ENCODE measurements at regions not wholly inside any gene's neighbourhood (a gene's known extent, or its start where the extent isn't known, plus 50 kb on each side); places are given as distances from the start of the nearest gene placed in this dataset.

GRCh38 chr17:71286625-71287024 is 834.2 kb upstream of the SOX9 start (continued):
- TF ChIP-seq ETS1 (IDR thresholded peaks at IDR 0.05) (peak; percentile 73; the same call in 1 of the 2 replicates), STAT1 (IDR thresholded peaks at IDR 0.05; ENCODE audit: unreplicated experiment) (no peak), ZNF331 (CRISPR knock-in tag; IDR thresholded peaks at IDR 0.05; ENCODE audit: low read depth) (no peak)

GRCh38 chr17:71287071-71287823 is 833.6 kb upstream of the SOX9 start:
- no peaks in the 10 kb centered on the region for H3F3A ChIP-seq (replicated peaks; ENCODE audit: low read depth)
- peak overlapping the region; percentile 42 for H3K4me3 ChIP-seq
- DNase-seq (ENCODE audit: low spot score) (peak; percentile 9), ATAC-seq (peak; percentile 45)
- Mint-ChIP-seq H3K27me3 (ENCODE audit: insufficient read depth, low read depth, poor library complexity) (peaks cover 16% of the 10 kb centered on the region), H3K36me3 (ENCODE audit: low read depth) (no peaks in the 10 kb centered on the region), H3K4me1 (peaks cover 18% of the 10 kb centered on the region), H3K4me3 (peak overlapping the region; percentile 52; the same call in 2 of the 3 replicates), H3K27ac (no peak overlapping the region), H3K9me3 (no peaks in the 10 kb centered on the region)
- no peaks in the 10 kb centered on the region for H3K36me3 ChIP-seq (ENCODE audit: insufficient read depth)
- TF ChIP-seq ZNF331 (CRISPR knock-in tag; IDR thresholded peaks at IDR 0.05; ENCODE audit: low read depth) = no peak
- no peak for TF ChIP-seq STAT1 (IDR thresholded peaks at IDR 0.05; ENCODE audit: unreplicated experiment)
- no peak for TF ChIP-seq EZH2 (IDR thresholded peaks at IDR 0.05; ENCODE audit: low read depth, unreplicated experiment)
- TF ChIP-seq EZH2phosphoT487 (IDR thresholded peaks at IDR 0.05; ENCODE audit: unreplicated experiment) = no peak
- TF ChIP-seq POLR2AphosphoS5 (IDR thresholded peaks at IDR 0.05; ENCODE audit: low read depth) = no peak
- TF ChIP-seq CREB1 (CRISPR knock-in tag; IDR thresholded peaks at IDR 0.05; ENCODE audit: low read depth) = no peak
- H3K4me2 ChIP-seq = peak overlapping the region; percentile 81
- H3K9me2 ChIP-seq (ENCODE audit: insufficient read depth) = no peaks in the 10 kb centered on the region
- H3K4me1 ChIP-seq (ENCODE audit: insufficient read depth) = peaks cover 14% of the 10 kb centered on the region
- no peak overlapping the region for H2AFZ ChIP-seq
- 0 out of 2 replicates have a peak, but pooled peaks cover 2% of the 10 kb centered on the region for H4K20me1 ChIP-seq (replicated peaks; ENCODE audit: insufficient read depth)
- peaks cover 75% of the 10 kb centered on the region for H3K27me3 ChIP-seq (ENCODE audit: insufficient read depth)
- H3K27ac ChIP-seq (ENCODE audit: low read depth) = no peak overlapping the region
- no peaks in the 10 kb centered on the region for H3K79me2 ChIP-seq (replicated peaks; ENCODE audit: insufficient read depth)

- Histone ChIP-seq H3K36me3 (ENCODE audit: insufficient read depth) (no peaks in the 10 kb centered on the region), H3K4me3 (no peak overlapping the region), H3K4me2 (no peak overlapping the region), H3F3A (replicated peaks; ENCODE audit: low read depth) (no peaks in the 10 kb centered on the region), H3K9me2 (ENCODE audit: insufficient read depth) (0 out of 2 replicates have a peak, but pooled peaks cover 3% of the 10 kb centered on the region), H3K79me2 (replicated peaks; ENCODE audit: insufficient read depth) (no peaks in the 10 kb centered on the region), H2AFZ (no peak overlapping the region), H3K27ac (ENCODE audit: low read depth) (no peak overlapping the region), H3K4me1 (ENCODE audit: insufficient read depth) (peaks cover 10% of the 10 kb centered on the region), H4K20me1 (replicated peaks; ENCODE audit: insufficient read depth) (no peaks in the 10 kb centered on the region), H3K27me3 (ENCODE audit: insufficient read depth) (peaks cover 31% of the 10 kb centered on the region)
- H3K4me3 Mint-ChIP-seq = no peak overlapping the region
- H3K4me1 Mint-ChIP-seq = peaks cover 11% of the 10 kb centered on the region
- H3K27me3 Mint-ChIP-seq (ENCODE audit: insufficient read depth, low read depth, poor library complexity) = peaks cover 10% of the 10 kb centered on the region
- no peak for ATAC-seq
- H3K36me3 Mint-ChIP-seq (ENCODE audit: low read depth) = no peaks in the 10 kb centered on the region
- no peak overlapping the region for H3K27ac Mint-ChIP-seq
- TF ChIP-seq STAT1 (IDR thresholded peaks at IDR 0.05; ENCODE audit: unreplicated experiment) = no peak
- no peak for TF ChIP-seq ZNF331 (CRISPR knock-in tag; IDR thresholded peaks at IDR 0.05; ENCODE audit: low read depth)
- TF ChIP-seq CREB1 (CRISPR knock-in tag; IDR thresholded peaks at IDR 0.05; ENCODE audit: low read depth) = no peak
- no peak for TF ChIP-seq JUNB (IDR thresholded peaks at IDR 0.05; ENCODE audit: unreplicated experiment)
- TF ChIP-seq CTCF (conservative IDR thresholded peaks at IDR 0.05; ENCODE audit: low read depth in 2 of 2) = no peak
- no peak for TF ChIP-seq ZNF462 (CRISPR knock-in tag; IDR thresholded peaks at IDR 0.05)
- no peaks in the 10 kb centered on the region for H3K9me3 Mint-ChIP-seq
- no peak for DNase-seq (ENCODE audit: low spot score)
Observed at GRCh38 chr17:71292006-71292405, 828.8 kb upstream of the SOX9 start.

Data from GM23338 (cell line).